ENCODE measurements at regions not wholly inside any gene's neighbourhood (a gene's known extent, or its start where the extent isn't known, plus 50 kb on each side); places are given as distances from the start of the nearest gene placed in this dataset.
A peak's percentile ranks its signal among the peaks of the same experiment; 100 is the strongest.

GRCh38 chr14:104342435-104343293, 204.3 kb downstream of the KIF26A start:
- no peak for ATAC-seq (ENCODE audit: low read depth in 2 of 2)
- Histone ChIP-seq H3K4me1 (ENCODE audit: control insufficient read depth, insufficient read depth, low read length, poor library complexity, severe bottlenecking) (no peaks in the 10 kb centered on the region), H3K4me3 (ENCODE audit: low read depth, low read length) (no peak overlapping the region), H3K9me3 (ENCODE audit: control insufficient read depth in 2 of 2, low read length in 2 of 2) (peaks cover 8 to 9% of the 10 kb centered on the region in 2 experiments), H3K36me3 (ENCODE audit: control insufficient read depth, insufficient read depth, low read length) (no peaks in the 10 kb centered on the region), H3K27ac (ENCODE audit: insufficient read depth, low read length, poor library complexity, severe bottlenecking) (no peak overlapping the region), H3K27me3 (ENCODE audit: control insufficient read depth, insufficient read depth, low read length) (no peaks in the 10 kb centered on the region)
- Mint-ChIP-seq H3K27me3 (peaks cover 20% of the 10 kb centered on the region), H3K4me1 (peaks cover 0 to 2% (median 0%) of the 10 kb centered on the region in 4 donors), H3K9me3 (peaks cover 4 to 12% (median 9%) of the 10 kb centered on the region in 7 donors), H3K36me3 (no peaks in the 10 kb centered on the region), H3K4me3 (no peak overlapping the region), H3K27ac (peak overlapping the region in 1 of 3 donors; percentile 26)
- no peak for DNase-seq

GRCh38 chr14:104343294-104343625, 204.9 kb downstream of the KIF26A start:
- Mint-ChIP-seq H3K27me3 (peaks cover 20% of the 10 kb centered on the region), H3K36me3 (no peaks in the 10 kb centered on the region), H3K4me3 (no peak overlapping the region), H3K27ac (no peak overlapping the region), H3K9me3 (peaks cover 3 to 10% (median 7%) of the 10 kb centered on the region in 7 donors), H3K4me1 (peaks cover 0 to 2% (median 0%) of the 10 kb centered on the region in 4 donors)
- no peak overlapping the region for H3K4me3 ChIP-seq (ENCODE audit: low read depth, low read length)
- no peak overlapping the region for H3K27ac ChIP-seq (ENCODE audit: insufficient read depth, low read length, poor library complexity, severe bottlenecking)
- no peaks in the 10 kb centered on the region for H3K4me1 ChIP-seq (ENCODE audit: control insufficient read depth, insufficient read depth, low read length, poor library complexity, severe bottlenecking)
- DNase-seq (no peak), ATAC-seq (ENCODE audit: low read depth in 2 of 2) (no peak)
- H3K27me3 ChIP-seq (ENCODE audit: control insufficient read depth, insufficient read depth, low read length): no peaks in the 10 kb centered on the region
- peaks cover 3 to 5% of the 10 kb centered on the region in 2 experiments for H3K9me3 ChIP-seq (ENCODE audit: control insufficient read depth in 2 of 2, low read length in 2 of 2)
- no peaks in the 10 kb centered on the region for H3K36me3 ChIP-seq (ENCODE audit: control insufficient read depth, insufficient read depth, low read length)

- H3K27ac Mint-ChIP-seq: no peak overlapping the region
- Histone ChIP-seq H3K4me1 (ENCODE audit: control insufficient read depth, insufficient read depth, low read length, poor library complexity, severe bottlenecking) (no peaks in the 10 kb centered on the region), H3K27ac (ENCODE audit: insufficient read depth, low read length, poor library complexity, severe bottlenecking) (no peak overlapping the region), H3K27me3 (ENCODE audit: control insufficient read depth, insufficient read depth, low read length) (no peaks in the 10 kb centered on the region), H3K36me3 (ENCODE audit: control insufficient read depth, insufficient read depth, low read length) (no peaks in the 10 kb centered on the region), H3K4me3 (ENCODE audit: low read depth, low read length) (no peak overlapping the region), H3K9me3 (ENCODE audit: control insufficient read depth in 2 of 2, low read length in 2 of 2) (no peaks in the 10 kb centered on the region)
- no peaks in the 10 kb centered on the region for H3K36me3 Mint-ChIP-seq
- peaks cover 20% of the 10 kb centered on the region for H3K27me3 Mint-ChIP-seq
- no peak overlapping the region for H3K4me3 Mint-ChIP-seq
- H3K4me1 Mint-ChIP-seq: peaks cover 0 to 2% (median 0%) of the 10 kb centered on the region in 4 donors
- DNase-seq (no peak), ATAC-seq (ENCODE audit: low read depth in 2 of 2) (no peak)
- H3K9me3 Mint-ChIP-seq: peaks cover 1 to 4% (median 3%) of the 10 kb centered on the region in 7 donors
Observed at GRCh38 chr14:104343690-104344640, 205.6 kb downstream of the KIF26A start.

- H3K27me3 ChIP-seq (ENCODE audit: control insufficient read depth, insufficient read depth, low read length): no peaks in the 10 kb centered on the region
- H3K4me1 Mint-ChIP-seq: peaks cover 0 to 2% (median 0%) of the 10 kb centered on the region in 4 donors
- no peak overlapping the region for H3K4me3 ChIP-seq (ENCODE audit: low read depth, low read length)
- peaks cover 12% of the 10 kb centered on the region for H3K27me3 Mint-ChIP-seq
- H3K4me3 Mint-ChIP-seq: no peak overlapping the region
- no peaks in the 10 kb centered on the region for H3K36me3 ChIP-seq (ENCODE audit: control insufficient read depth, insufficient read depth, low read length)
- no peak overlapping the region for H3K27ac Mint-ChIP-seq
- DNase-seq (no peak), ATAC-seq (ENCODE audit: low read depth in 2 of 2) (no peak)
- no peaks in the 10 kb centered on the region for H3K36me3 Mint-ChIP-seq
- H3K9me3 Mint-ChIP-seq: peaks cover 0 to 4% (median 1%) of the 10 kb centered on the region in 7 donors
- H3K9me3 ChIP-seq (ENCODE audit: control insufficient read depth in 2 of 2, low read length in 2 of 2): no peaks in the 10 kb centered on the region
- no peak overlapping the region for H3K27ac ChIP-seq (ENCODE audit: insufficient read depth, low read length, poor library complexity, severe bottlenecking)
- H3K4me1 ChIP-seq (ENCODE audit: control insufficient read depth, insufficient read depth, low read length, poor library complexity, severe bottlenecking): no peaks in the 10 kb centered on the region
Observed at GRCh38 chr14:104344818-104345620, 206.6 kb downstream of the KIF26A start.

- H3K9me3 ChIP-seq (ENCODE audit: control insufficient read depth in 2 of 2, low read length in 2 of 2): no peaks in the 10 kb centered on the region
- DNase-seq (no peak), ATAC-seq (ENCODE audit: low read depth in 2 of 2) (no peak)
- H3K27me3 ChIP-seq (ENCODE audit: control insufficient read depth, insufficient read depth, low read length): no peaks in the 10 kb centered on the region
- peaks cover 12% of the 10 kb centered on the region for H3K27me3 Mint-ChIP-seq
- H3K4me1 ChIP-seq (ENCODE audit: control insufficient read depth, insufficient read depth, low read length, poor library complexity, severe bottlenecking): no peaks in the 10 kb centered on the region
- peaks cover 0 to 2% (median 0%) of the 10 kb centered on the region in 4 donors for H3K4me1 Mint-ChIP-seq
- H3K9me3 Mint-ChIP-seq: peaks cover 0 to 4% (median 0%) of the 10 kb centered on the region in 7 donors
- no peaks in the 10 kb centered on the region for H3K36me3 Mint-ChIP-seq
- H3K4me3 Mint-ChIP-seq: peak overlapping the region in 1 of 4 donors; percentile 48
- H3K4me3 ChIP-seq (ENCODE audit: low read depth, low read length): no peak overlapping the region
- H3K36me3 ChIP-seq (ENCODE audit: control insufficient read depth, insufficient read depth, low read length): no peaks in the 10 kb centered on the region
- no peak overlapping the region for H3K27ac Mint-ChIP-seq
- H3K27ac ChIP-seq (ENCODE audit: insufficient read depth, low read length, poor library complexity, severe bottlenecking): no peak overlapping the region
Observed at GRCh38 chr14:104345621-104346462, 207.5 kb downstream of the KIF26A start.

- ATAC-seq (ENCODE audit: low read depth in 2 of 2): no peak
- DNase-seq: no peak
- H3K9me3 Mint-ChIP-seq: peaks cover 0 to 5% (median 1%) of the 10 kb centered on the region in 7 donors
- no peak overlapping the region for H3K4me3 Mint-ChIP-seq
- no peak overlapping the region for H3K4me3 ChIP-seq (ENCODE audit: low read depth, low read length)
- H3K27me3 Mint-ChIP-seq: peaks cover 10% of the 10 kb centered on the region
- H3K9me3 ChIP-seq (ENCODE audit: control insufficient read depth in 2 of 2, low read length in 2 of 2): no peaks in the 10 kb centered on the region
- no peak overlapping the region for H3K27ac Mint-ChIP-seq
- peaks cover 0 to 2% (median 0%) of the 10 kb centered on the region in 4 donors for H3K4me1 Mint-ChIP-seq
- no peak overlapping the region for H3K27ac ChIP-seq (ENCODE audit: insufficient read depth, low read length, poor library complexity, severe bottlenecking)
- H3K4me1 ChIP-seq (ENCODE audit: control insufficient read depth, insufficient read depth, low read length, poor library complexity, severe bottlenecking): no peaks in the 10 kb centered on the region
- H3K27me3 ChIP-seq (ENCODE audit: control insufficient read depth, insufficient read depth, low read length): no peaks in the 10 kb centered on the region
- no peaks in the 10 kb centered on the region for H3K36me3 ChIP-seq (ENCODE audit: control insufficient read depth, insufficient read depth, low read length)
- no peaks in the 10 kb centered on the region for H3K36me3 Mint-ChIP-seq
Observed at GRCh38 chr14:104346608-104347007, 208.2 kb downstream of the KIF26A start.
